ENCODE measurements at regions not wholly inside any gene's neighbourhood (a gene's known extent, or its start where the extent isn't known, plus 50 kb on each side); places are given as distances from the start of the nearest gene placed in this dataset.
"Not testable (repeated sequence)": the region's sequence is repeated elsewhere in the genome, so short reads cannot be mapped to it uniquely, and the experiment has no call there.

DNA sequence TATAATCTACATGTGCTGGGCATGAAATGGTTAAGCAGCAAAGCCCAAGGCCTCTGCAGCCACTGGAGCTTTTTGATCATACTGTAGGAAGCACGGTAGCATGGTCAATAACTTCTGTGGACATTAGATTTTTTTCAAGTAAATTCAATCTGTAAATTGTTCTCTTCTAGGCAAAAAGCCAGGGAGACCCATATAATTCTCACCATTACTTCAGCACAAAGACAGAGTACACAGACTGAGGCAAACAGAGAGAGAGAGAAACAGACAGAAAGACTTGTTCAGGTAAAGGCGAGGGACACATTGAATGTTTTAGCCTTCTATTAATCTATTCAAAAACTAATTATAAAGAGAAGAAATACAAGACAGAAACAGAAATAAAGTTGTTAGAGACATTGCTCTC, 349.4 kb downstream of the RFC3 start:
- Histone ChIP-seq H3K9me3 (ENCODE audit: control insufficient read depth in 2 of 2, insufficient read depth in 1 of 2, low read length in 1 of 2) (no peaks in the 10 kb centered on the region), H3K36me3 (ENCODE audit: control insufficient read depth in 2 of 2, insufficient read depth in 2 of 2, low read length in 1 of 2) (no peaks in the 10 kb centered on the region), H3K27ac (ENCODE audit: low read depth in 1 of 2, low read length in 1 of 2) (no peak overlapping the region), H3K4me1 (ENCODE audit: control insufficient read depth in 2 of 2, insufficient read depth in 2 of 2, low read length in 2 of 2) (no peaks in the 10 kb centered on the region), H3K27me3 (ENCODE audit: control insufficient read depth in 2 of 2, insufficient read depth in 1 of 2, low read length in 1 of 2) (no peaks in the 10 kb centered on the region), H3K4me3 (ENCODE audit: low read length in 2 of 2) (no peak overlapping the region)
- no peak for DNase-seq (ENCODE audit: low read depth in 6 of 9, low spot score in 9 of 9)
- 84% methylated on average over 2 of the region's 2 CpGs for WGBS

DNA sequence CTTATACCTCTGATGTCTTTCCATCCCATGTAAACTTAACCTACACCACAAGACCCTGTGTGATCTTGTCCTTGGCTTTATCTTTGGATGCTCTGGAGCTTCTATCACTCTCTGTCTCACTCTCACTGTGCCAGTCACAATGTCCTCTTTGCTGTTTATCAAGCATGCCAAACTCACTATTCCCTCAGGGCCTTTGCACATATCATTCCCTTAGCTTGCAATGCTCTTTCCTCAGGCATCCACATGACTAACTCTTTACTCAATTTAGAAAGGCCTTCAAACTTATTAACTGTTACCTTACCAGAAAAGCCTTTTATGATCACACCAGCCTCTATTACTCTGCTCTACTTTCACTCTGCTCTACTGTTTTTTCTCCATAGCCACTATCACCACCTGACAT, 354.1 kb downstream of the RFC3 start:
- no peak for DNase-seq (ENCODE audit: low read depth in 6 of 9, low spot score in 9 of 9)
- no peaks in the 10 kb centered on the region for H3K4me1 ChIP-seq (ENCODE audit: control insufficient read depth in 2 of 2, insufficient read depth in 2 of 2, low read length in 2 of 2)
- peaks cover 0 to 4% of the 10 kb centered on the region in 2 donors for H3K9me3 ChIP-seq (ENCODE audit: control insufficient read depth in 2 of 2, insufficient read depth in 1 of 2, low read length in 1 of 2)
- H3K27ac ChIP-seq (ENCODE audit: low read depth in 1 of 2, low read length in 1 of 2): no peak overlapping the region
- H3K4me3 ChIP-seq (ENCODE audit: low read length in 2 of 2): no peak overlapping the region
- no peaks in the 10 kb centered on the region for H3K36me3 ChIP-seq (ENCODE audit: control insufficient read depth in 2 of 2, insufficient read depth in 2 of 2, low read length in 1 of 2)
- H3K27me3 ChIP-seq (ENCODE audit: control insufficient read depth in 2 of 2, insufficient read depth in 1 of 2, low read length in 1 of 2): no peaks in the 10 kb centered on the region

DNA sequence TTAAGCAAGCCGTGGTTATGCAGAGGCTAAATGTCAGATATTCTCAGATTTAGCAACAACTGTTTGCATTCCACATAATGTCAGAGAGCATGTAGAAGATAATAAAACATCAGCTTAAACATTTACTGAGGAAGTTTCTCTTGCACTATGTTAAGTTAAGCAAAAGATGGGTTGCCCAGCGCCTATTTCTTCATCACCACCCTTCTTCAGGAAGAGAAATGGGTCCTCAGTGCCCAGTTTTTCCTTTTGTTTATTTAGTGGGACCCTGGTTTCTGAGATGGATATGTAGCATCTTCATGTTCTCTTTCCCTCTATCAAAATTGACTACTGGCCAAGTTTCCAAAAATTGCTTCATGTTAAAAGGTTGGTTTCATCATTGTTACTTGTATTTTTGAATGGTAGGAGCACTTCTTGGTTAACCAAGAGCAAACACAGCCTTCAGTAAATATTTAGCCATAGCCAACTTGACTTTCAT, 356.8 kb downstream of the RFC3 start:
- Histone ChIP-seq H3K27me3 (ENCODE audit: control insufficient read depth in 2 of 2, insufficient read depth in 1 of 2, low read length in 1 of 2) (no peaks in the 10 kb centered on the region), H3K4me1 (ENCODE audit: control insufficient read depth in 2 of 2, insufficient read depth in 2 of 2, low read length in 2 of 2) (no peaks in the 10 kb centered on the region), H3K9me3 (ENCODE audit: control insufficient read depth in 2 of 2, insufficient read depth in 1 of 2, low read length in 1 of 2) (peaks cover 0 to 4% of the 10 kb centered on the region in 2 donors), H3K4me3 (ENCODE audit: low read length in 2 of 2) (no peak overlapping the region), H3K27ac (ENCODE audit: low read depth in 1 of 2, low read length in 1 of 2) (no peak overlapping the region), H3K36me3 (ENCODE audit: control insufficient read depth in 2 of 2, insufficient read depth in 2 of 2, low read length in 1 of 2) (no peaks in the 10 kb centered on the region)
- no peak for DNase-seq (ENCODE audit: low read depth in 6 of 9, low spot score in 9 of 9)
- 96% methylated on average over 2 of the region's 2 CpGs for WGBS

DNA sequence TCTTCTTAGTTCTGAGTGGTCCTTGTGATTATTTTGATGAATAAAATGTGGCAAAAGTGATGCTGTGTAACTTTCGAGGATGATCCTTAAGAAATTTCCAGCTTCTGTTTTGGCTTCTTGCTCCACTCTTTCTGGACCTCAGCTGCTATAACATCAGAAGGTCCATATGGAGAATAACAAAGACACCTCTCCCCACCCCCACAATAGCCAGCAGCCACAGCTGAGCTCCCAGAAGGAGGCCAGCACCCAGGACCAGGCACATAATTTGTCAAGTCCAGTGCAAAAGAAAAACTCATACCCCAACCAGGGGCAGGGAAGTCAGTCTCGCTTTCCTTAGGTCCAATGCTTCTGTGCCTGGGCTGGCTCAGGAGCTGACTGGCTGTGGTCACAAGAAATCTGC, 357.6 kb downstream of the RFC3 start:
- no peak overlapping the region for H3K4me3 ChIP-seq (ENCODE audit: low read length in 2 of 2)
- no peak overlapping the region for H3K27ac ChIP-seq (ENCODE audit: low read depth in 1 of 2, low read length in 1 of 2)
- 93% methylated on average over 2 of the region's 2 CpGs for WGBS
- H3K9me3 ChIP-seq (ENCODE audit: control insufficient read depth in 2 of 2, insufficient read depth in 1 of 2, low read length in 1 of 2): peaks cover 0 to 4% of the 10 kb centered on the region in 2 donors
- H3K27me3 ChIP-seq (ENCODE audit: control insufficient read depth in 2 of 2, insufficient read depth in 1 of 2, low read length in 1 of 2): no peaks in the 10 kb centered on the region
- H3K36me3 ChIP-seq (ENCODE audit: control insufficient read depth in 2 of 2, insufficient read depth in 2 of 2, low read length in 1 of 2): no peaks in the 10 kb centered on the region
- DNase-seq (ENCODE audit: low read depth in 6 of 9, low spot score in 9 of 9): no peak
- no peaks in the 10 kb centered on the region for H3K4me1 ChIP-seq (ENCODE audit: control insufficient read depth in 2 of 2, insufficient read depth in 2 of 2, low read length in 2 of 2)

DNA sequence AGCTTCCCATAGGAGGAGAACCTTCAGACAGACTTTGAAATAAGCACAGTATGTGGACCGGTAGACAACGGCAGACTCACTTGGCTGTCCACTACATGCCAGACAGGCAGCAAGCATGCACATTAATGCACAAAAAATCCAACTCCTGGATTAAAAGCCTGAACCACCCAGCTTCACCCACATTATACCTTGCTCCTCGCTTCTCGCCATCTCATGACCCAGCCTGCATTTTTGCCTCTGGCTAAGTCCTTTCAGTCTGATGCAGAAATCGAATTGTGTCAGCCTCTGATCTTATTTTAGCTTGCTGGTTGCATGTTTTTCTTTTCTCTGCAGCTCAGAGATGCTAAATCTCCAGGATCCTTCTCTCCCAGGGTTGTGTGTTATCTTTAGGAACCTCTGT, 358.7 kb downstream of the RFC3 start:
- Histone ChIP-seq H3K27me3 (ENCODE audit: control insufficient read depth in 2 of 2, insufficient read depth in 1 of 2, low read length in 1 of 2) (no peaks in the 10 kb centered on the region), H3K4me3 (ENCODE audit: low read length in 2 of 2) (no peak overlapping the region), H3K9me3 (ENCODE audit: control insufficient read depth in 2 of 2, insufficient read depth in 1 of 2, low read length in 1 of 2) (peaks cover 0 to 4% of the 10 kb centered on the region in 2 donors), H3K4me1 (ENCODE audit: control insufficient read depth in 2 of 2, insufficient read depth in 2 of 2, low read length in 2 of 2) (no peaks in the 10 kb centered on the region), H3K27ac (ENCODE audit: low read depth in 1 of 2, low read length in 1 of 2) (no peak overlapping the region), H3K36me3 (ENCODE audit: control insufficient read depth in 2 of 2, insufficient read depth in 2 of 2, low read length in 1 of 2) (no peaks in the 10 kb centered on the region)
- no peak for DNase-seq (ENCODE audit: low read depth in 6 of 9, low spot score in 9 of 9)
- 81% methylated on average over 5 of the region's 5 CpGs for WGBS

DNA sequence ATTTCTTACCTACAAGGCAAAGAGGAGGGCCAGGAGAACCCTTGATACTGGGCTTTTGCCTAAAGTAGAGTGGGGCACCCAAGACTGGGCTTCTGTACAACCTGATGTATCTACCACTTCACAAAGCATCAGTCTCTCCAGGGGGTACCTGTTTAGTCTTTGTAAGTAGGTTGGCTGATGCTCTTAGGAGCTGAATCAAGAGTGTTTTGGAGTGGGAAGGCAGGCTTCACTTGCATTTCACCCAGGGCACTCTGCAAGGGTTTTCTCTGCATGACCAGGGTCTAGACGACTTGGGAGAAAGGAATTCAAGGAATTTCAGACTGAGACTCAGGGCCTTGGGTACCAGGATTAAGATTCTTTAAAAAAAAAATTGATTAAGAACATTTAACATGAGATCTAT, 361.5 kb downstream of the RFC3 start:
- H3K36me3 ChIP-seq (ENCODE audit: control insufficient read depth in 2 of 2, insufficient read depth in 2 of 2, low read length in 1 of 2): no peaks in the 10 kb centered on the region
- no peak for DNase-seq (ENCODE audit: low read depth in 6 of 9, low spot score in 9 of 9)
- H3K4me3 ChIP-seq (ENCODE audit: low read length in 2 of 2): no peak overlapping the region
- no peaks in the 10 kb centered on the region for H3K4me1 ChIP-seq (ENCODE audit: control insufficient read depth in 2 of 2, insufficient read depth in 2 of 2, low read length in 2 of 2)
- H3K9me3 ChIP-seq (ENCODE audit: control insufficient read depth in 2 of 2, insufficient read depth in 1 of 2, low read length in 1 of 2): no peaks in the 10 kb centered on the region
- no peaks in the 10 kb centered on the region for H3K27me3 ChIP-seq (ENCODE audit: control insufficient read depth in 2 of 2, insufficient read depth in 1 of 2, low read length in 1 of 2)
- H3K27ac ChIP-seq (ENCODE audit: low read depth in 1 of 2, low read length in 1 of 2): no peak overlapping the region
- 62% methylated on average over 1 of the region's 1 CpG for WGBS

DNA sequence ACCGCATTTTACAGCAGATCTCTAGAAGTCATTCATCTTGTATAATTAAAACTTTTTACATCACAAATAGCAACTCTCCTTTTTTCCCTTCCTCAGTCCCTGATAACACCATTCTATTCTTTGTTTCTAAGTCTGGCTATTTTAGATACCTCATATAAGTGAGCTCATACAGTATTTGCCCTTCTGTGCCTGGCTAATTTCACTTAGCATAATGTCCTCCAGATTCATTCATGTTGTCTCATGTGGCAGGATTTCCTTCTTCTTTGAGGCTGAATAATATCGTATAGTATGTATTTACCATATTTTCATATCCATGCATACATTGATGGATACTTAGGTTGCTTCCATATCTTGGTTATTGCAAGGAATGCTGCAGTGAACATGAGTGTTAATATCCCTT, 362.0 kb downstream of the RFC3 start:
- Histone ChIP-seq H3K4me3 (ENCODE audit: low read length in 2 of 2) (no peak overlapping the region), H3K9me3 (ENCODE audit: control insufficient read depth in 2 of 2, insufficient read depth in 1 of 2, low read length in 1 of 2) (no peaks in the 10 kb centered on the region), H3K27ac (ENCODE audit: low read depth in 1 of 2, low read length in 1 of 2) (no peak overlapping the region), H3K27me3 (ENCODE audit: control insufficient read depth in 2 of 2, insufficient read depth in 1 of 2, low read length in 1 of 2) (no peaks in the 10 kb centered on the region), H3K36me3 (ENCODE audit: control insufficient read depth in 2 of 2, insufficient read depth in 2 of 2, low read length in 1 of 2) (no peaks in the 10 kb centered on the region), H3K4me1 (ENCODE audit: control insufficient read depth in 2 of 2, insufficient read depth in 2 of 2, low read length in 2 of 2) (no peaks in the 10 kb centered on the region)
- 91% methylated on average over 2 of the region's 2 CpGs for WGBS
- no peak for DNase-seq (ENCODE audit: low read depth in 6 of 9, low spot score in 9 of 9)

DNA sequence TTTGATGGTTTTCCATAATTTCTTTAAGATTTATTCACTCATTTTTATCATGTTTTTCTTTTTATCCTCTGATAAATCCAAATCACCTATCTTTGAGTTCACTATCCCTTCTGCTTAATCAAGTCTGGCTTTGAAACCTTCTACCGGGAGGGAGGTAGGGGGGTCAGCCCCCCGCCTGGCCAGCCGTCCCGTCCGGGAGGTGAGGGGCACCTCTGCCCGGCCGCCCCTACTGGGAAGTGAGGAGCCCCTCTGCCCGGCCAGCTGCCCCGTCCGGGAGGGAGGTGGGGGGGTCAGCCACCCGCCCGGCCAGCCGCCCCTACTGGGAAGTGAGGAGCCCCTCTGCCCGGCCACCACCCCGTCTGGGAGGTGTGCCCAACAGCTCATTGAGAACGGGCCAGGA, 363.3 kb downstream of the RFC3 start:
- not testable (repeated sequence) for DNase-seq (ENCODE audit: low read depth in 6 of 9, low spot score in 9 of 9); H3K9me3 ChIP-seq (ENCODE audit: control insufficient read depth in 2 of 2, insufficient read depth in 1 of 2, low read length in 1 of 2); H3K27me3 ChIP-seq (ENCODE audit: control insufficient read depth in 2 of 2, insufficient read depth in 1 of 2, low read length in 1 of 2); H3K36me3 ChIP-seq (ENCODE audit: control insufficient read depth in 2 of 2, insufficient read depth in 2 of 2, low read length in 1 of 2); H3K4me3 ChIP-seq (ENCODE audit: low read length in 2 of 2); H3K27ac ChIP-seq (ENCODE audit: low read depth in 1 of 2, low read length in 1 of 2); H3K4me1 ChIP-seq (ENCODE audit: control insufficient read depth in 2 of 2, insufficient read depth in 2 of 2, low read length in 2 of 2)
- 97% methylated on average over 15 of the region's 16 CpGs for whole genome bisulfite sequencing

DNA sequence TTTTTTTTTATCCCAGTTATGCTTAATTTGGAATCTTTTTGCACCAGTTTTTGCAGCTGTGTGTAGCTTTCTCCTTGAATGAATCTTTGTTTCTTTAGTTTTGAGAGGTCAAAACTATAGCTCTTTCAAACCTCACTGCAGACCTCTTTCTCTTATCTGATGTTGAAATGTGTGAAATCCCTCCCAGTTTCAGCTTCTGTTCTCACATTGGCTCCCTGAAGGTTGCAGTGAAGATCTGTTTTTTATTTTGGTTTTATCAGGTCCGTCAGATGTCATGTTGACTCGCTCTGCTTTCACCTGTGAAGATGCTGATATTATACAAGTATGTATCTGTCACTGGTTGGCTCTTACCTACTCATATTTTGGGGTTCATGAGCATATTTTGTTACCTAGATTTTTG, 372.0 kb downstream of the RFC3 start:
- no peak overlapping the region for H3K27ac ChIP-seq (ENCODE audit: low read depth in 1 of 2, low read length in 1 of 2)
- H3K9me3 ChIP-seq (ENCODE audit: control insufficient read depth in 2 of 2, insufficient read depth in 1 of 2, low read length in 1 of 2): no peaks in the 10 kb centered on the region
- no peak for DNase-seq (ENCODE audit: low read depth in 6 of 9, low spot score in 9 of 9)
- no peaks in the 10 kb centered on the region for H3K4me1 ChIP-seq (ENCODE audit: control insufficient read depth in 2 of 2, insufficient read depth in 2 of 2, low read length in 2 of 2)
- H3K4me3 ChIP-seq (ENCODE audit: low read length in 2 of 2): no peak overlapping the region
- no peaks in the 10 kb centered on the region for H3K36me3 ChIP-seq (ENCODE audit: control insufficient read depth in 2 of 2, insufficient read depth in 2 of 2, low read length in 1 of 2)
- WGBS: 83% methylated on average over 2 of the region's 2 CpGs
- H3K27me3 ChIP-seq (ENCODE audit: control insufficient read depth in 2 of 2, insufficient read depth in 1 of 2, low read length in 1 of 2): no peaks in the 10 kb centered on the region

All from thymus (tissue), 11 donors.